ENCODE measurements at regions not wholly inside any gene's neighbourhood (a gene's known extent, or its start where the extent isn't known, plus 50 kb on each side); places are given as distances from the start of the nearest gene placed in this dataset.

- Histone ChIP-seq H4K20me1 (ENCODE audit: control insufficient read depth, insufficient read depth, low read depth, low read length) (no peaks in the 10 kb centered on the region), H3K4me2 (ENCODE audit: low read length) (no peak overlapping the region), H3K27me3 (ENCODE audit: control insufficient read depth, low read length) (no peaks in the 10 kb centered on the region), H3K36me3 (ENCODE audit: control insufficient read depth, low read length) (no peaks in the 10 kb centered on the region), H3K9me2 (replicated peaks; ENCODE audit: control insufficient read depth, low read length) (no peaks in the 10 kb centered on the region), H3K4me3 (ENCODE audit: low read length) (no peak overlapping the region), H3F3A (ENCODE audit: control insufficient read depth, insufficient read depth) (no peaks in the 10 kb centered on the region), H3K79me2 (ENCODE audit: control insufficient read depth, low read length) (no peaks in the 10 kb centered on the region), H3K27ac (ENCODE audit: low read depth, low read length) (no peak overlapping the region), H3K9me3 (ENCODE audit: control insufficient read depth, insufficient read depth, low read length) (no peaks in the 10 kb centered on the region), H3K4me1 (ENCODE audit: control insufficient read depth, low read length) (no peaks in the 10 kb centered on the region)
- TF ChIP-seq CTCF (IDR thresholded peaks at IDR 0.05; ENCODE audit: low read depth, low read length, poor library complexity, severe bottlenecking) = no peak
Observed at GRCh38 chr4:66667249-66667648, 878.1 kb downstream of the CENPC start.

GRCh38 chr4:66662620-66663019 lies 882.7 kb downstream of the CENPC start:
- no peak overlapping the region for H3K4me2 ChIP-seq (ENCODE audit: low read length)
- H3K27ac ChIP-seq (ENCODE audit: low read depth, low read length) = no peak overlapping the region
- no peaks in the 10 kb centered on the region for H3K79me2 ChIP-seq (ENCODE audit: control insufficient read depth, low read length)
- H3F3A ChIP-seq (ENCODE audit: control insufficient read depth, insufficient read depth) = no peaks in the 10 kb centered on the region
- no peaks in the 10 kb centered on the region for H3K36me3 ChIP-seq (ENCODE audit: control insufficient read depth, low read length)
- H3K4me3 ChIP-seq (ENCODE audit: low read length) = no peak overlapping the region
- H3K4me1 ChIP-seq (ENCODE audit: control insufficient read depth, low read length) = no peaks in the 10 kb centered on the region
- TF ChIP-seq EZH2phosphoT487 (IDR thresholded peaks at IDR 0.05; ENCODE audit: borderline replicate concordance, low read length) (no peak), CTCF (IDR thresholded peaks at IDR 0.05; ENCODE audit: low read depth, low read length, poor library complexity, severe bottlenecking) (no peak)
- no peaks in the 10 kb centered on the region for H3K9me3 ChIP-seq (ENCODE audit: control insufficient read depth, insufficient read depth, low read length)
- no peaks in the 10 kb centered on the region for H3K27me3 ChIP-seq (ENCODE audit: control insufficient read depth, low read length)
- no peaks in the 10 kb centered on the region for H4K20me1 ChIP-seq (ENCODE audit: control insufficient read depth, insufficient read depth, low read depth, low read length)
- H3K9me2 ChIP-seq (replicated peaks; ENCODE audit: control insufficient read depth, low read length) = no peaks in the 10 kb centered on the region

GRCh38 chr4:66658809-66659208 lies 886.5 kb downstream of the CENPC start:
- no peak overlapping the region for H3K4me2 ChIP-seq (ENCODE audit: low read length)
- H3K9me3 ChIP-seq (ENCODE audit: control insufficient read depth, insufficient read depth, low read length) = no peaks in the 10 kb centered on the region
- H4K20me1 ChIP-seq (ENCODE audit: control insufficient read depth, insufficient read depth, low read depth, low read length) = no peaks in the 10 kb centered on the region
- H3K4me1 ChIP-seq (ENCODE audit: control insufficient read depth, low read length) = no peaks in the 10 kb centered on the region
- H3K9me2 ChIP-seq (replicated peaks; ENCODE audit: control insufficient read depth, low read length) = no peaks in the 10 kb centered on the region
- no peaks in the 10 kb centered on the region for H3K27me3 ChIP-seq (ENCODE audit: control insufficient read depth, low read length)
- TF ChIP-seq EZH2phosphoT487 (IDR thresholded peaks at IDR 0.05; ENCODE audit: borderline replicate concordance, low read length) (no peak), CTCF (IDR thresholded peaks at IDR 0.05; ENCODE audit: low read depth, low read length, poor library complexity, severe bottlenecking) (no peak)
- H3F3A ChIP-seq (ENCODE audit: control insufficient read depth, insufficient read depth) = no peaks in the 10 kb centered on the region
- H3K79me2 ChIP-seq (ENCODE audit: control insufficient read depth, low read length) = no peaks in the 10 kb centered on the region
- H3K27ac ChIP-seq (ENCODE audit: low read depth, low read length) = no peak overlapping the region
- no peaks in the 10 kb centered on the region for H3K36me3 ChIP-seq (ENCODE audit: control insufficient read depth, low read length)
- no peak overlapping the region for H3K4me3 ChIP-seq (ENCODE audit: low read length)

- Histone ChIP-seq H3K27ac (ENCODE audit: low read depth, low read length) (no peak overlapping the region), H3K27me3 (ENCODE audit: control insufficient read depth, low read length) (no peaks in the 10 kb centered on the region), H3K9me3 (ENCODE audit: control insufficient read depth, insufficient read depth, low read length) (no peaks in the 10 kb centered on the region), H3K4me1 (ENCODE audit: control insufficient read depth, low read length) (no peaks in the 10 kb centered on the region), H3K4me3 (ENCODE audit: low read length) (no peak overlapping the region), H3K4me2 (ENCODE audit: low read length) (no peak overlapping the region), H3K36me3 (ENCODE audit: control insufficient read depth, low read length) (no peaks in the 10 kb centered on the region), H3F3A (ENCODE audit: control insufficient read depth, insufficient read depth) (no peaks in the 10 kb centered on the region), H4K20me1 (ENCODE audit: control insufficient read depth, insufficient read depth, low read depth, low read length) (no peaks in the 10 kb centered on the region), H3K79me2 (ENCODE audit: control insufficient read depth, low read length) (no peaks in the 10 kb centered on the region), H3K9me2 (replicated peaks; ENCODE audit: control insufficient read depth, low read length) (no peaks in the 10 kb centered on the region)
- TF ChIP-seq EZH2phosphoT487 (IDR thresholded peaks at IDR 0.05; ENCODE audit: borderline replicate concordance, low read length) (no peak), CTCF (IDR thresholded peaks at IDR 0.05; ENCODE audit: low read depth, low read length, poor library complexity, severe bottlenecking) (no peak)
Observed at GRCh38 chr4:66655505-66655904, 889.8 kb downstream of the CENPC start.
